ENCODE measurements at regions not wholly inside any gene's neighbourhood (a gene's known extent, or its start where the extent isn't known, plus 50 kb on each side); places are given as distances from the start of the nearest gene placed in this dataset.
A peak's percentile ranks its signal among the peaks of the same experiment; 100 is the strongest.

- Histone ChIP-seq H3K79me1 (ENCODE audit: low read depth in 1 of 2, low read length in 2 of 2) (no peaks in the 10 kb centered on the region), H3K9ac (ENCODE audit: low read depth, low read length) (no peak overlapping the region), H2BK15ac (ENCODE audit: low read depth, low read length) (no peak overlapping the region), H3K4me2 (ENCODE audit: low read depth, low read length) (no peak overlapping the region), H3K4ac (ENCODE audit: low read depth, low read length) (no peak overlapping the region), H4K8ac (ENCODE audit: low read depth in 2 of 2, low read length in 2 of 2) (no peak overlapping the region), H2BK120ac (ENCODE audit: low read depth, low read length) (no peak overlapping the region), H2BK5ac (ENCODE audit: low read depth, low read length, poor library complexity, severe bottlenecking) (no peak overlapping the region), H3K36me3 (ENCODE audit: control insufficient read depth, insufficient read depth, low read length) (no peaks in the 10 kb centered on the region), H3K27me3 (ENCODE audit: control insufficient read depth, insufficient read depth, low read length) (no peaks in the 10 kb centered on the region), H3K14ac (replicated peaks; ENCODE audit: low read depth, low read length) (no peak overlapping the region), H3K4me1 (ENCODE audit: control insufficient read depth, insufficient read depth, low read length) (no peaks in the 10 kb centered on the region), H3K9me1 (ENCODE audit: insufficient read depth, low read length) (no peaks in the 10 kb centered on the region), H3K27ac (ENCODE audit: insufficient read depth, low read length) (no peak overlapping the region), H3K9me3 (ENCODE audit: control insufficient read depth, insufficient read depth, low read length) (peaks cover 10% of the 10 kb centered on the region), H3K56ac (ENCODE audit: extremely low read depth, insufficient read depth, low read length) (no peak overlapping the region), H4K5ac (ENCODE audit: low read depth, low read length) (no peak overlapping the region), H3K23ac (ENCODE audit: low read depth, low read length) (no peak overlapping the region), H4K91ac (ENCODE audit: insufficient read depth, low read depth, low read length) (no peak overlapping the region), H2AK9ac (replicated peaks; ENCODE audit: low read depth, low read length, poor library complexity) (no peak overlapping the region), H2AFZ (replicated peaks; ENCODE audit: low read length, poor library complexity) (no peak overlapping the region), H3K18ac (ENCODE audit: low read depth, low read length) (no peak overlapping the region), H2BK20ac (ENCODE audit: low read depth, low read length) (no peak overlapping the region), H3K4me3 (ENCODE audit: insufficient read depth, low read depth, low read length) (no peak overlapping the region), H4K20me1 (ENCODE audit: insufficient read depth, low read length) (no peaks in the 10 kb centered on the region), H2AK5ac (ENCODE audit: low read depth, low read length) (no peak overlapping the region)
- ATAC-seq (ENCODE audit: low read depth) (no peak), DNase-seq (peak; percentile 1)
- WGBS, 2 experiments (ENCODE audit: extremely low coverage in 2 of 2, insufficient read length in 1 of 2): 42% methylated on average over 2 of the region's 4 CpGs; no CpG with 5 or more reads in 1 of the 2 experiments
- intact Hi-C loops (cut with micrococcal nuclease) (no loop called here), in situ Hi-C loops (cut with MboI; ENCODE audit: low sequenced_read_pairs) (no loop called here), dilution Hi-C loops (cut with HindIII; ENCODE audit: low sequenced_read_pairs, unreplicated experiment) (no loop called here)
- POLR2A ChIA-PET (ENCODE audit: unreplicated experiment): no interaction called here
- no TSS peak for BruUV-seq (replicated peaks)
- TF ChIP-seq CTCF (conservative IDR thresholded peaks at IDR 0.05; ENCODE audit: low read depth, low read length) (no peak), CEBPB (IDR thresholded peaks at IDR 0.05; ENCODE audit: low read depth, low read length) (no peak), SMC3 (IDR thresholded peaks at IDR 0.05; ENCODE audit: low read depth, low read length) (no peak), USF2 (IDR thresholded peaks at IDR 0.05; ENCODE audit: low read depth, low read length) (no peak), POLR2A (IDR thresholded peaks at IDR 0.05; ENCODE audit: low read depth, low read length) (no peak), MAFK (IDR thresholded peaks at IDR 0.05; ENCODE audit: low read depth, low read length) (no peak), CHD1 (IDR thresholded peaks at IDR 0.05; ENCODE audit: low read depth, low read length) (no peak), RAD21 (IDR thresholded peaks at IDR 0.05; ENCODE audit: low read length) (no peak), ELK1 (IDR thresholded peaks at IDR 0.05; ENCODE audit: borderline replicate concordance, low read depth, low read length) (no peak), BHLHE40 (IDR thresholded peaks at IDR 0.05; ENCODE audit: low read depth, low read length) (no peak), RFX5 (IDR thresholded peaks at IDR 0.05; ENCODE audit: low read depth, low read length) (no peak), FOS (IDR thresholded peaks at IDR 0.05; ENCODE audit: low read depth, low read length) (no peak), MXI1 (IDR thresholded peaks at IDR 0.05; ENCODE audit: borderline replicate concordance, low read depth, low read length) (no peak), NFE2L2 (IDR thresholded peaks at IDR 0.05; ENCODE audit: low read depth, low read length) (no peak), MAZ (IDR thresholded peaks at IDR 0.05; ENCODE audit: borderline replicate concordance, low read depth, low read length) (no peak), RCOR1 (IDR thresholded peaks at IDR 0.05; ENCODE audit: insufficient replicate concordance, low read length) (no peak)
- CTCF ChIA-PET: interaction anchor here (0.6 kb wide), 1 partner anchor 740 kb away, joined by 5 read pairs; no protein-coding TSS in a partner anchor
These were observed 385.0 kb upstream of the KLHL29 start for GRCh38 chr2:22999951-23000350.

Measured in IMR-90 (cell line).